SK-N-SH (cell line): ENCODE measurements at regions not wholly inside any gene's neighbourhood (a gene's known extent, or its start where the extent isn't known, plus 50 kb on each side); places are given as distances from the start of the nearest gene placed in this dataset.

Source experiments
- ELF1 ChIP-seq: IDR thresholded peaks from 2 replicates; pipeline ENCODE4 v1.4.0; 2012
- GABPA ChIP-seq: IDR thresholded peaks from 2 replicates; pipeline ENCODE4 v1.4.0; 2012; ENCODE audit warnings: low read depth, mild to moderate bottlenecking
- NFIC ChIP-seq: IDR thresholded peaks from 2 replicates; pipeline ENCODE4 v1.4.0; 2012; ENCODE audit warnings: borderline replicate concordance
- POLR2AphosphoS5 ChIP-seq: IDR thresholded peaks from 2 replicates; pipeline ENCODE4 v1.6.1; 2012; ENCODE audit warnings: low read depth, low read length
- RAD21 ChIP-seq: IDR thresholded peaks from 2 replicates; pipeline ENCODE4 v1.6.1; 2012; ENCODE audit warnings: mild to moderate bottlenecking, low read length
- RFX5 ChIP-seq: IDR thresholded peaks from 2 replicates; pipeline ENCODE4 v1.6.1; 2012; ENCODE audit warnings: mild to moderate bottlenecking, improper control_type of control experiment, low read length
- SIN3A ChIP-seq: IDR thresholded peaks from 2 replicates; pipeline ENCODE4 v1.6.1; 2012; ENCODE audit warnings: low read depth, mild to moderate bottlenecking, low read length, moderate library complexity, borderline replicate concordance
- YY1 ChIP-seq: IDR thresholded peaks from 2 replicates; pipeline ENCODE4 v1.4.0; 2012; ENCODE audit warnings: low read depth, mild to moderate bottlenecking
- TF ChIP-seq, protein P1 (sequence below): fragments of 200-600 bp; sonication (generic); IDR thresholded peaks from 2 replicates; pipeline ENCODE4 v1.6.1; 2017; ENCODE audit warnings: antibody characterized with exemption, mild to moderate bottlenecking, moderate library complexity
- TF ChIP-seq, protein P2 (sequence below): fragments of 150-350 bp; IDR thresholded peaks from 2 replicates; pipeline ENCODE4 v1.6.1; 2017; ENCODE audit warnings: antibody characterized with exemption, low read length, low read depth, borderline replicate concordance

DNA sequence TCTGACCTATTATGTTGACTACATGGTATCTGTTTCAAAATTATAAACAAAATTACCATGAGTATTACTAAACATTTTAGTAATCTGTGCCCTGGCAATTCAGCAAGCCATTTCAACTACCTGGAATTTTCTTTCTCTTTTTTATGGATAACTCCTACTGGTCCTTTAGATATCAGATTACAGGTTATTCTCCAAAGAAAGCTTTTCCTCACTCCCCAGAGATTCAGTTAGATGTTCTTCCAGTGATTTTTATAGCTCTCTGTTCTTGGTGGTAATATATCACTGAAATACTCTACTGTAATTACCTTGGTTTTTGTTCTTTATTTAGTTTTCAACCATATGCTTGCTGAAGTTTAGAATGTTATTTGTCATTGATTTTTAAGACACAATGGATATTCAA, 930.2 kb upstream of the FOXG1 start:
- TF ChIP-seq YY1 (no peak), NFIC (no peak), POLR2AphosphoS5 (no peak), GABPA (no peak), ELF1 (no peak), RFX5 (no peak), RAD21 (no peak), SIN3A (no peak)
- TF ChIP-seq, protein P1, sequence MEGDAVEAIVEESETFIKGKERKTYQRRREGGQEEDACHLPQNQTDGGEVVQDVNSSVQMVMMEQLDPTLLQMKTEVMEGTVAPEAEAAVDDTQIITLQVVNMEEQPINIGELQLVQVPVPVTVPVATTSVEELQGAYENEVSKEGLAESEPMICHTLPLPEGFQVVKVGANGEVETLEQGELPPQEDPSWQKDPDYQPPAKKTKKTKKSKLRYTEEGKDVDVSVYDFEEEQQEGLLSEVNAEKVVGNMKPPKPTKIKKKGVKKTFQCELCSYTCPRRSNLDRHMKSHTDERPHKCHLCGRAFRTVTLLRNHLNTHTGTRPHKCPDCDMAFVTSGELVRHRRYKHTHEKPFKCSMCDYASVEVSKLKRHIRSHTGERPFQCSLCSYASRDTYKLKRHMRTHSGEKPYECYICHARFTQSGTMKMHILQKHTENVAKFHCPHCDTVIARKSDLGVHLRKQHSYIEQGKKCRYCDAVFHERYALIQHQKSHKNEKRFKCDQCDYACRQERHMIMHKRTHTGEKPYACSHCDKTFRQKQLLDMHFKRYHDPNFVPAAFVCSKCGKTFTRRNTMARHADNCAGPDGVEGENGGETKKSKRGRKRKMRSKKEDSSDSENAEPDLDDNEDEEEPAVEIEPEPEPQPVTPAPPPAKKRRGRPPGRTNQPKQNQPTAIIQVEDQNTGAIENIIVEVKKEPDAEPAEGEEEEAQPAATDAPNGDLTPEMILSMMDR = no peak
- TF ChIP-seq, protein P2, sequence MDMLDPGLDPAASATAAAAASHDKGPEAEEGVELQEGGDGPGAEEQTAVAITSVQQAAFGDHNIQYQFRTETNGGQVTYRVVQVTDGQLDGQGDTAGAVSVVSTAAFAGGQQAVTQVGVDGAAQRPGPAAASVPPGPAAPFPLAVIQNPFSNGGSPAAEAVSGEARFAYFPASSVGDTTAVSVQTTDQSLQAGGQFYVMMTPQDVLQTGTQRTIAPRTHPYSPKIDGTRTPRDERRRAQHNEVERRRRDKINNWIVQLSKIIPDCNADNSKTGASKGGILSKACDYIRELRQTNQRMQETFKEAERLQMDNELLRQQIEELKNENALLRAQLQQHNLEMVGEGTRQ = no peak
